GM19043 (cell line): ENCODE measurements at regions not wholly inside any gene's neighbourhood (a gene's known extent, or its start where the extent isn't known, plus 50 kb on each side); places are given as distances from the start of the nearest gene placed in this dataset.
"Not testable (repeated sequence)": the region's sequence is repeated elsewhere in the genome, so short reads cannot be mapped to it uniquely, and the experiment has no call there.

Source experiments
- ATAC-seq: cut with Tn5 transposase; IDR thresholded peaks from one replicate; pipeline ENCODE4 v1.9.1; 2021; ENCODE audit warnings: low read depth; ENCODE audit not compliant: unreplicated experiment

- no peak for ATAC-seq
Measured at GRCh38 chr6:54541541-54541940, 233.3 kb downstream of the TINAG start.

GRCh38 chr6:54559136-54559535 is 250.9 kb downstream of the TINAG start:
- no peak for ATAC-seq

GRCh38 chr6:54564188-54564587 is 255.9 kb downstream of the TINAG start:
- ATAC-seq = not testable (repeated sequence)

DNA sequence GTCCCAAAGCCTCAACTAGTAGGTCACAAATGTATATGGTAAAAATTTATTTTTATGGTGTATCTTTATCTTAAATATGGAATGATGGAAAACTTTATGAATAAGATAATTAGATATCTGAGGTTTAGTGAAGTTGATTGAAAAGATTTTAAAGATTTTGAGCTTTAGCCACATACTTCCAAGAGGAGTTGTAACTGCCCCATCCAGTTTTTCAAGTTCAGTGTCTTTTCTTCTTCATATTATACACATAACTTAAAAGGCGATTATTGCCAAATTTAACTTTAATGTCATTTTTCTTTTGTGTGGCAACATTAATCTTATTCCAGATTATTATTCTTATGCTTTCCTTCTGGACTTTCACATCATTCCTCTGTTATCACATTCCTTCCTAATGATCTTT is 266.4 kb downstream of the TINAG start:
- no peak for ATAC-seq

- no peak for ATAC-seq
Measured at GRCh38 chr6:54578261-54578660, 268.3 kb upstream of the FAM83B start.

DNA sequence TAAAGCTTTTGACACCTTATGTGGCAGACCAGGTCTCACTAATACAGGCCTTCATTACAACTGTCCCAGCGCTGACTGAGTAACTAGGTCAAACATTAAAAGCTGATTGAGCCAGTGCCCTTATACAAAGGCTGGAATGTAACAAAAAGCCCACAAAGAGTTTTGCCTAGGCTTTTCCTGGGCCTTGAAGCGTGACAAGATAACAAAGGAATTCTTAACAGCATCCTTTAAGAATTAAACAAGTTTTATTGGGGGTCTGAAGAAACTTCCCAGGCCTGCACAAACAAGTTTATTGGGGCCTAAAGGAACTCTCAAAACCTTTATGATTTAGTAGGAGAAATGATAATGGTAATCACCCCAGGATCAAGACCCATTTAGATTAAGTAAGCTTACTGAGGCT is 267.6 kb upstream of the FAM83B start:
- no peak for ATAC-seq

DNA sequence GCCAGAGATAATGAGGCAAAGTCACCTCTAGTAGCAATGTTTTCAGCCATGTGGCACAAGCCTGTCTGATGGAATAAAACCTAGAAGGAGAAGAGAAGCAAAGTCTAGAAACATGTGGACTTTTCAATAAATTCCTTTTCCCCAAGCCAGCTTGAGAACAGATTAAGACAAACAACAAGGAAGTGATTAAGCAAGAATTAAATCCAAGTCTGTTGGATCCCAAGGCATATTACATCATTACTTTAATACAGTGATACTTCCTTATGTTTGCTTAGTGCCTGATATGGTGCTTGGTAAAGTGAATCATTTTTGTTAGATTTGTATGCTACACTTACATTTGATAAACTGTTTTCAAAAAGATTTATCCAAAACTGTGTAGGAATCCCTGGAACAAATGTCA is 260.3 kb upstream of the FAM83B start:
- ATAC-seq = no peak

GRCh38 chr6:54587277-54587676 is 259.3 kb upstream of the FAM83B start:
- no peak for ATAC-seq

DNA sequence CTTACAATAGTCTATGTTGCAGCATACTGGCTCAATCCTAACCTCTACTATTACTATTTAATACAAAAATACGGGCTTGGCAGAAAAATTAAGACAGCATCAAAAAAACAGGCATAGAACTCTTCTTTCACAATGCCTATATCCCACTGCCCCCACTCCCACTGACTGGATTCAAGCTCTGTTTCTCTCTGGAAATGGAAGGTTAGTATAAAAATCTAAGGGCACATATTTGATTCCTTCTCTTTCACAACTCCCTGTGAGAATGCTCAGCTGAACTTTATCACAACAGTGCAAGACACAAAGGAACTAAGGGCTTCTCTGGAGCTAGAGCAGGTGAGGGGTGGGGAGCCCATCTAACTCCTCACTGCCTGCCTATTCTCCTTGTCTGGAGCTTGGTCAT is 258.4 kb upstream of the FAM83B start:
- no peak for ATAC-seq

DNA sequence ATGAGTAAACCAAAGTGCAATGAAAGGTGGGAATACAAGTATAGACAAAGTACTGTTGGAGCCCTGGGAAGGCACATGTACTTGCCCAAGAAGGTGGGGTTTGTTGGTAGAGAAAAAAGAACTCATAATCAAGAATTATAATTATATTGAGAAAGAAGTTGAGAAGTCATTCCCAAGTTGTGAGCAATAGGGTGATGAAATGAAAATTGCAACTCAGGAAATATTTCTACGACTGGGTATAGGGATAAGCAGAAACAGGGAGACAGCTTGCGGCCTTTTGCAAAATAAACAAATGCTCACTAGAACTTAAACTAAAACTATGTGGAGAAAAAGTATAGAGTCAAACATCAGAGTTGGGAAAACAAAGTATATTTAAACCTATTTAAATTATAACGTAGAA is 250.7 kb upstream of the FAM83B start:
- ATAC-seq = no peak

- no peak for ATAC-seq
Measured at GRCh38 chr6:54598787-54599313, 247.7 kb upstream of the FAM83B start.

DNA sequence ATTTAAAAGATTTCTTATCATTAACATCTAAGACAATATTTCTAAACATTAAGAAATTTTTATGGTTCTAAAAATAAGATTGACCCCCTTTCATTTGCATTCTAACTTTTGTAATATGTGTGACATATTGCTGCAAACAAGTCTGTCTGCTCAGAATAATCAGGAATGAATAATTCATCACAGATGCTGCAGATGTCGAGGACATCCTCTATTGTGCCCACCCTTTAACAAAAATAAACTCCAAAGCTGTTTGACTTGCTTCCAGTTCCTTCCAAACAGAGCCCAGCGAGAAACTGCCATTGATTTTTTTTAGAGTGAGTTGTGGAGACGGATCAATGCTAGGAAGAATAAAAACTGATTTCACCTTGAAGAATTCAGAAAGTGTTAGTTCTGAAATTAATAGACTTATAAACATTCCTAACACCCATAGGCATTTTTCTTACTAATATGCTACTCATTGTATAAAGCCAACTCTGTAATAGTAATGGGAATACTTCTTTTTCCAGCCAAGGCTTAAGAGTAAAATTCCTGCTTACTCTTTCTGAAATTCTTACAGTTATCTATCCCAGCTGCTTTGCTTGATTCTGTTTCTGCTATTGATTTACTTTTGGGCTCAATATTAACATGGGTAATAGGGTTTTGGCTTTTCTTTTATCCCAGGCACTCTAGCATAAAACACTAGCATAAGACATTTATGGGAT is 244.8 kb upstream of the FAM83B start:
- ATAC-seq = no peak

GRCh38 chr6:54602591-54602990 is 244.0 kb upstream of the FAM83B start:
- ATAC-seq = no peak

DNA sequence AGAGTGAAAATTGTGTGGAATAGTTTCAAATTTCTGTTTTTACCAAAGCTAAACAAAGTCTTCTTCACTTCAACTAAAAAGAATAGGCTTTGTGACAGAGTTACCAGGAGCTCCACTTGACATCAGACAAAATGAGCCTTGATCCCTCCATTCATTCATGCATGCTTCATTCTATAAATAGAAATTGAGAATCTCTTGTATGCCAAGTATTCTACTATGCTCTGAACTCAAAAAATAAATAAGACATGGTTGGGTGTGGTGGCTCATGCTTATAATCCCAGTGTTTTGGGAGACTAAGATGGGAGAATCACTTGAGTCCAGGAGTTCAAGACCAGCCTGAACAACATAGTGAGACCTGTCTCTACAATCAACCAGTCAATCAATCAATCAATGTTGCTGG is 236.6 kb upstream of the FAM83B start:
- no peak for ATAC-seq

DNA sequence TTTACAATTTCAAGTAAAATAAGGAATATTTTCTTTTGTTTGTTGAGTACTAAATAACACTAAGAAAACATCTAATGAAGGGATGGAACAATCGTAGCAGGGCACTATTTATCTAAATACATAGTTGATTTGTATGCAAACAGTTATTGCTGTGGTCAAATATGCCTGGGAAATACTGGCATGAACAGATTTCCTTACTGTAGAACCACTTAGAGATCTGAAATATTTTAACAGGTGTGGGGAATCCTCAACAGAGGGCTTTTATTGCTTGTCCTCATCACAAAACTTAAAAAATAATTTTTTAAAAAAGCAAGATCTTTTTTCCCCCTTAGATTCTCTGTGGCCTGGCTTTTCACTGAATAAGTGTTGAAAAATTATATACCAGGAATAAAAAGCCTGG is 233.0 kb upstream of the FAM83B start:
- no peak for ATAC-seq

GRCh38 chr6:54614499-54615195 is 231.9 kb upstream of the FAM83B start:
- ATAC-seq = no peak

DNA sequence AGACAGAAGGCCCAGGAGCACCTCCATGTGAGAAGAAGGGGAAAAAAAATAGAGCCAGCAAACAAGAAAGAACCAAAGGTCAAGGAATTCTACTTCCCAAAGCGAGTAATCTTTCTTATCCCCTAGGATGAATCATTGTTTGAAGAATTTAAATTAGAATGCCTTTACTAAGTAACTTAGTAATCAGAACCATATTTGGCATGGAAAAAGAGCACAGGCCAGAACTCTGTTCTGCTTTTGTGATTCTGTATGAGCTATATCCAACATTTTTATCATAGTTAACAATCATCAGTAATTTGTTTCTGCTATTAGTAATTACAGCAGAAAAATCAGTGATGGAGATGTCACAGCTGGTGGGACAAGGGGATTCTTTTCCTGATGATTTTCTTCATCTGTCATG is 228.8 kb upstream of the FAM83B start:
- ATAC-seq = no peak

- no peak for ATAC-seq
Measured at GRCh38 chr6:54618572-54618971, 228.0 kb upstream of the FAM83B start.

DNA sequence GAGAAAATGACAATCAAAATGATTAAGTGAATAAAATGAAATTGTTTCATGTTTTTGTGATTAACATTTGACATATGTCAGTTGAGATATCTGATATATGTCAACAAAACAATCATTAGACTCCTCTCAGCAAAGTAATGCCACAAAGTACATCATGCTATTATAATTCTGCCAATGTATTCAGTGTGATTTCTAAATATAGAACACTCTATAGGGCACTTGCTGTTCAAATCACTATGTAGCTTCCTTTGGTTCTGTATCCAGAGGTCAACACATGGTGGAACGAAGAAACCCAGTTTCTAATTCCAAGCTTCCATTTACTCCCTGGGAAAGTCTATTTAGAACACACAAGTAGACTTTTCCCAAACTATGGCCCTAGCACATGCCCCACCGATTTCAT is 227.5 kb upstream of the FAM83B start:
- ATAC-seq = no peak

DNA sequence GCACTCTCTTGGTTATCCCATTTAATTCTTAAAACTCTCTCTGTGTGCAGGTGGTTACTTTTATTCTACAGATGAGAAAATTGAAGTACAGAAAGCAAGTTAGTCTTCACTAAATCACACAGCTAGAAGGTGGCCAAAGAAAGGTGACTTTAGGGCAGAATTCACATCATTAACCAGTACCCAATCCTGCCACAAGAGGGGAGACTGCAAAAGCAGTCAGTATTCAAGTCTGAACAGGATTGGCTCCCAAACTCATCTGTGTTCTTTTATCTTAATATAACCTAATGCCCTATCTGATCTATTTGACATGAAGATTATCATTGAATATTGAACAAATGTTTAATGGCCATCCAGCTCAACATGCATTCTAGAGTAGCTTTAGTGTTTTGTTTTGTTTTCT is 225.3 kb upstream of the FAM83B start:
- ATAC-seq = peak; percentile 76

DNA sequence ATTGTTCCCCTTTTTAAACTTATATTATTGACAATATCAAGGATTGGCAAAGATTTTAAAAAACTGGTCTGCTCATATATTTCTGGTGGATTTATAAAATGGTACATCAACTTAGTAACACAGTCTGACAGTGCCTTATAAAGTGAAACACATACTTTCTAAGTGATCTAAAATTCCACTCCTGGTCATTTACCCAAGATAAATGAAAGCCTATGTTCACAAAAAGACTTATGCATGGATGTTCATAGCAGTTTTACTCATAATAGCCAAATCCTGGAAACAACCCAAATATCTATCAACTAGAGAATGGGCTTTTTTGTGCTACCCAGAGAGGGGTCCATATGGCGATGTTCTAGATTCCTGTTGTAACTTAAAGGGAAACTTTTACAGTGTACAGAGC is 222.4 kb upstream of the FAM83B start:
- ATAC-seq = no peak

- ATAC-seq = no peak
Measured at GRCh38 chr6:54624779-54625178, 221.8 kb upstream of the FAM83B start.
